GM06990 (cell line): ENCODE measurements at regions not wholly inside any gene's neighbourhood (a gene's known extent, or its start where the extent isn't known, plus 50 kb on each side); places are given as distances from the start of the nearest gene placed in this dataset.

Source experiments
- DNase-seq: peaks from one replicate; pipeline ENCODE4 v3.0.0-alpha.2; 2011; ENCODE audit not compliant: insufficient read length; ENCODE audit errors: extremely low read depth
- H3K27me3 ChIP-seq: replicated peaks from 2 replicates; pipeline ENCODE4 v1.6.0; 2011; ENCODE audit warnings: low read length; ENCODE audit not compliant: control insufficient read depth, insufficient read depth
- H3K36me3 ChIP-seq: 2 replicates; pipeline ENCODE4 v1.5.1; 2011; ENCODE audit warnings: low read length; ENCODE audit not compliant: control insufficient read depth, insufficient read depth
- H3K4me3 ChIP-seq: replicated peaks from 2 replicates; pipeline ENCODE4 v1.5.1; 2011; ENCODE audit warnings: low read depth, mild to moderate bottlenecking, control low read depth, low read length
- CTCF ChIP-seq: IDR thresholded peaks from 2 replicates; pipeline ENCODE4 v1.5.1; 2011; ENCODE audit warnings: low read length, control low read depth, mild to moderate bottlenecking, inconsistent platforms; ENCODE audit not compliant: insufficient read depth, poor library complexity, severe bottlenecking

GRCh38 chr9:106648799-106649198 lies 214.2 kb upstream of the ZNF462 start:
- Histone ChIP-seq H3K27me3 (no peaks in the 10 kb centered on the region), H3K4me3 (no peak overlapping the region), H3K36me3 (no peaks in the 10 kb centered on the region)
- no peak for DNase-seq
- no peak for TF ChIP-seq CTCF

- H3K27me3 ChIP-seq = no peaks in the 10 kb centered on the region
- H3K4me3 ChIP-seq = no peak overlapping the region
- no peak for DNase-seq
- no peak for TF ChIP-seq CTCF
- H3K36me3 ChIP-seq = no peaks in the 10 kb centered on the region
These were observed 213.3 kb upstream of the ZNF462 start for GRCh38 chr9:106649664-106650063.

GRCh38 chr9:106653213-106653612 lies 209.8 kb upstream of the ZNF462 start:
- no peaks in the 10 kb centered on the region for H3K27me3 ChIP-seq
- H3K4me3 ChIP-seq = no peak overlapping the region
- TF ChIP-seq CTCF = no peak
- no peaks in the 10 kb centered on the region for H3K36me3 ChIP-seq
- DNase-seq = no peak

GRCh38 chr9:106655966-106656365 lies 207.0 kb upstream of the ZNF462 start:
- no peak for TF ChIP-seq CTCF
- no peak overlapping the region for H3K4me3 ChIP-seq
- no peak for DNase-seq
- H3K36me3 ChIP-seq = no peaks in the 10 kb centered on the region
- no peaks in the 10 kb centered on the region for H3K27me3 ChIP-seq

- H3K4me3 ChIP-seq = no peak overlapping the region
These were observed 205.0 kb upstream of the ZNF462 start for GRCh38 chr9:106657926-106658325.

More at GRCh38 chr9:106657926-106658325, 205.0 kb upstream of the ZNF462 start:
- TF ChIP-seq CTCF = no peak
- Histone ChIP-seq H3K36me3 (no peaks in the 10 kb centered on the region), H3K27me3 (no peaks in the 10 kb centered on the region)
- no peak for DNase-seq
